Activated CD8-positive, alpha-beta memory T cell treated with anti-CD3 and anti-CD28 coated beads for 36 hours (primary cell): ENCODE measurements at regions not wholly inside any gene's neighbourhood (a gene's known extent, or its start where the extent isn't known, plus 50 kb on each side); places are given as distances from the start of the nearest gene placed in this dataset.
"Not testable (repeated sequence)": the region's sequence is repeated elsewhere in the genome, so short reads cannot be mapped to it uniquely, and the experiment has no call there.

ENCODE experiments used
- CTCF ChIA-PET: fragments of 350-600 bp; sonication (Branson Sonifier 250); formaldehyde crosslinking; loops from one replicate; lab custom pipeline; 2021; ENCODE audit warnings: antibody characterized with exemption; lab: Charles Lee
- POLR2A ChIA-PET: fragments of 350-600 bp; sonication (Branson Sonifier 250); formaldehyde crosslinking; loops from one replicate; lab custom pipeline; 2021; ENCODE audit warnings: antibody characterized with exemption; lab: Charles Lee

DNA sequence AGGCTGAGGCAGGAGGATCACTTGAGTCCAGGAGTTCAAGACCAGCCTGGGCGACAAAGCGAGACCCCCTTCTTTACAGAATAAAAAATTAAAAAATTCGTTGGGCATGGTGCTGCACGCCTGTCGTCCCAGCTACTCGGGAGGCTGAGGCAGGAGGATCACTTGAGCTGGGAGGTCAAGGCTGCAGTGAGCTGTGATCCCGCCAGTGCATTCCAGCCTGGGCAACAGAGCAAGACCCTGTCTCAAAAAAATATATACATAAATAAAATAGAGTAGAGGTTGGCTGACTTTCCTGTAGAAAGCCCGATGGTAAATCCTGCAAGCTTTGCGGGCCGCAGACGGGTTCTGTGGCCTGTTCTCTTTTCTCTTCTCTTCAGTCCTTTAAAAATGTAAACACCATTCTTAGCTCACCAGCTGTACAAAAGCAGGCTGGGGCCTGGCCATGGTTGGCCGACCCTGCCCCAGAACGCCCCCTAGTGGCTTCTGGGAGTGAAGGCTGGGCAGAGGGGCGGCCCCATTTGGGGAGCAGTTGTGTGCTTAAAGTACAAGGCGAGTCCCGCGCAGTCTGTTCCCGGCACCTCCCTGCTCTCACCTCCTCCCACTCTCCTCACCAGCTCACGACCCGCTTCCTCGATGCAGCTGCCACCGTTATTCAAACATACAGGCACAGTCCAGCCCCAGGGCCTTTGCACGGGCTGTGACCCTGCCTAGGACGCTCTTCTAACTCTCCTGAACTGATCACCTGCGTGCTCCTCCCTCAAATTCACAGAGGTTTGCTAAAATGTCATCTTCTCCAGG lies 109.5 kb downstream of the CRLF3 start:
- POLR2A ChIA-PET, result not testable (repeated sequence)
- CTCF ChIA-PET, result interaction anchor here (0.8 to 2.4 kb wide), 3 partner anchors 10 to 238 kb away, joined by 3 to 7 read pairs (median 3); partner anchors contain the start of gene GOSR1

DNA sequence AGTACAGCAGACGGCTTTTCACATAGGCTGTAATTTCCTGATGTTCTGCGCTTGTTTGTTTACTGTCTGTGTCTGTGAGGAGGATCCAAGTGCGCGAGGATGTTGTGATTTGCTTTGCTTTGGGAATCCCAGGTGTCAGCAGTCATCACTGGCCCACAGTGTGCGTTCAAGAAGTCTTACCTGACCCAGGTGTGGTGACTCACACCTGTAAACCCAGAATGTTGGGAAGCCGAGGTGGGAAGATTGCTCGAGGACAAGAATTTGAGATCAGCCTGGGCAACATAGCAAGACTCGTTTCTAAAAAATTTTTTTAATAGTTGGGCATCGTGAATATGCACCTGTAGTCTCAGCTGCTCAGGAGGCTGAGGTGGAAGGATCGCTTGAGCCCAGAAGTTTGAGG lies 110.7 kb downstream of the CRLF3 start:
- POLR2A ChIA-PET, result not testable (repeated sequence)
- CTCF ChIA-PET, result interaction anchor here (0.7 kb wide), 2 partner anchors 160 to 710 kb away, joined by 5 read pairs; no protein-coding TSS in a partner anchor

GRCh38 chr17:30712859-30713258 lies 111.6 kb downstream of the CRLF3 start:
- POLR2A ChIA-PET, result not testable (repeated sequence)
- CTCF ChIA-PET, result interaction anchor here (1.1 kb wide), 1 partner anchor 21 kb away, joined by 3 read pairs; no protein-coding TSS in a partner anchor

- POLR2A ChIA-PET, result not testable (repeated sequence)
- CTCF ChIA-PET, result interaction anchor here (1.1 kb wide), 1 partner anchor 20 kb away, joined by 3 read pairs; no protein-coding TSS in a partner anchor
Observed at GRCh38 chr17:30711626-30712507, 112.6 kb downstream of the CRLF3 start.

- POLR2A ChIA-PET, CTCF ChIA-PET: not testable (repeated sequence)
Observed at GRCh38 chr17:30711176-30711575, 113.3 kb downstream of the CRLF3 start.

GRCh38 chr17:30710276-30711088 lies 114.0 kb downstream of the CRLF3 start:
- POLR2A ChIA-PET, CTCF ChIA-PET: not testable (repeated sequence)

DNA sequence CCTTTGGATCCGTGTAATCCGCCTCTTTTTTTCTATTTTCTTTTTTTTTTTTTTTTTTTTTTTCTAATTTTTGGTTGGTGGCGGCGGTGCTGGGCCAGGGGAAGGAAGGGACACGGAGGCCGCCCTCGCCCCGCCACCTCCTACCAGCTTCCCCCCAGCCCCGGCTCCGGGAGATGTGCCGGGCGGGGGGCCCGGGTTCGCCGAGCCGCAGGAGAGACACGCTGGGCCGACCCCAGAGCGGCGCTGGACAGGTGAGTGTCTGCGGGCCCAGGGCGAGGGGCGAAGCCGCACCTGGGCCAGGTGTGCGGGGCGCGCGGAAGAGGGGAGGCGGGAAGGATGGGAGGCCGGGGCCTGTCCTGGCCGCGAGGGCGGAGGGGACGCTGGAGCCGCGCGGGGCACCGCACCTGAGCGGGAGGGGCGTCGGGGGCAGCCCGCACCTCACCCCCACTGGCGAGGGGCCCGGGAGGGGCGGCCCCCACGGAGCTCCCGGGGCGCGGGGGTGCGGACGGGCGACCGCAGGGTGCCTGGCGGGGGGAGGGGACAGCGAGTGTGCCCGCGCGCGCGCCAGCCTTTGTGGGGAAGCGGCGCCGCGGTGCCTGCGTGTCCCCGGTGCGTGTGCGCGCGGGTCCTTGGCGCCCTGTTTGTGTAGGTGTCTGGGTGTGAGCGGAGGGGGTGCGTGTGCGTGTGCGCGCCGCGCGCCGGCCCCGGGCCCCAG lies 114.8 kb downstream of the CRLF3 start:
- ChIA-PET CTCF (interaction anchor here (0.6 kb wide), 1 partner anchor 204 kb away, joined by 3 read pairs; no protein-coding TSS in a partner anchor), POLR2A (interaction anchor here (0.6 kb wide), 1 partner anchor 75 kb away, joined by 7 read pairs; no protein-coding TSS in a partner anchor)

- CTCF ChIA-PET, POLR2A ChIA-PET: not testable (repeated sequence)
Observed at GRCh38 chr17:30709096-30709495, 115.4 kb downstream of the CRLF3 start.

GRCh38 chr17:30708241-30709078 lies 116.0 kb downstream of the CRLF3 start:
- CTCF ChIA-PET, POLR2A ChIA-PET: not testable (repeated sequence)

DNA sequence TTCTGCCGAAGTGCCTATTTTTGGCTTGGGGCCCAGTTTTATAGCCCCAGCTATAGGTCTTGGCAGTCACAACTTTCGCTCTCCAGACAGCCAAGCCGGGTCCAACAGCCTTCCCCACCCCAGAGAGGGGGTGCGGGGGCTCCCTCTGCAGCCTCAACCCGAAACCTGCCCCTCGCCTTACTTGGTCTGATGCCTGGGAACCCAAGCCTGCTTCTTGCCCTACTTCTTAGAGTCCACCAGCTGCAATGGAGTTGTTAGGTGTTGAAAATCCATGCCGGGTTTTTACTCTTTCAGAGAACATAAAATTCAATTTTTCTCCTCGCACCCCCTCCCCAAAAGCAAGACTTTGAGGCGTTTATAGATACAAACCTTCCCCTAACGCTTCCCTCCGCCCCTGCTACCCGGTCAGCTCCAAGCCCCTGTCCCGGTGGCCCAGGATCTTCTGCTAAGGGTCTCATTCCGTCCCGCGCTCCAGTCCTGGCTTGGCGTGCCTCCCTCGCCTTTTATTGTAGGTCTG lies 116.7 kb downstream of the CRLF3 start:
- CTCF ChIA-PET, POLR2A ChIA-PET: not testable (repeated sequence)

- CTCF ChIA-PET, result not testable (repeated sequence)
Observed at GRCh38 chr17:30706461-30707335, 117.8 kb downstream of the CRLF3 start.

GRCh38 chr17:30706004-30706403 lies 118.5 kb downstream of the CRLF3 start:
- POLR2A ChIA-PET, CTCF ChIA-PET: not testable (repeated sequence)

More at GRCh38 chr17:30706461-30707335, 117.8 kb downstream of the CRLF3 start:
- POLR2A ChIA-PET, result not testable (repeated sequence)

GRCh38 chr17:30701498-30701989 lies 122.9 kb downstream of the CRLF3 start:
- CTCF ChIA-PET, result no interaction called here
- POLR2A ChIA-PET, result no interaction called here

DNA sequence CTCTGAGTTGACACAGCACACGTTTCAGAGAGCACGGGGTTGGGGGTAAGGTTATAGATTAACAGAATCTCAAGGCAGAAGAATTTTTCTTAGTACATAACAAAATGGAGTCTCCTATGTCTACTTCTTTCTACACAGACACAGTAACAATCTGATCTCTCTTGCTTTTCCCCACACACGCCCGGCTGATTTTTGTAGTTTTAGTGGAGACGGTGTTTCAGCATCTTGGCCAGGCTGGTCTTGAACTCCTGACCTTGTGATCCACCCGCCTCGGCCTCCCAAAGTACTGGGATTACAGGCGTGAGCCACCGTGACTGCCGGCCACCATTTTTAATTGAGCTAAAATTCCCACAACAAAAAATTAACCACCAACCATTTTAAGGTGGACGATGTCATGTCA lies 123.7 kb downstream of the CRLF3 start:
- POLR2A ChIA-PET, CTCF ChIA-PET: not testable (repeated sequence)

DNA sequence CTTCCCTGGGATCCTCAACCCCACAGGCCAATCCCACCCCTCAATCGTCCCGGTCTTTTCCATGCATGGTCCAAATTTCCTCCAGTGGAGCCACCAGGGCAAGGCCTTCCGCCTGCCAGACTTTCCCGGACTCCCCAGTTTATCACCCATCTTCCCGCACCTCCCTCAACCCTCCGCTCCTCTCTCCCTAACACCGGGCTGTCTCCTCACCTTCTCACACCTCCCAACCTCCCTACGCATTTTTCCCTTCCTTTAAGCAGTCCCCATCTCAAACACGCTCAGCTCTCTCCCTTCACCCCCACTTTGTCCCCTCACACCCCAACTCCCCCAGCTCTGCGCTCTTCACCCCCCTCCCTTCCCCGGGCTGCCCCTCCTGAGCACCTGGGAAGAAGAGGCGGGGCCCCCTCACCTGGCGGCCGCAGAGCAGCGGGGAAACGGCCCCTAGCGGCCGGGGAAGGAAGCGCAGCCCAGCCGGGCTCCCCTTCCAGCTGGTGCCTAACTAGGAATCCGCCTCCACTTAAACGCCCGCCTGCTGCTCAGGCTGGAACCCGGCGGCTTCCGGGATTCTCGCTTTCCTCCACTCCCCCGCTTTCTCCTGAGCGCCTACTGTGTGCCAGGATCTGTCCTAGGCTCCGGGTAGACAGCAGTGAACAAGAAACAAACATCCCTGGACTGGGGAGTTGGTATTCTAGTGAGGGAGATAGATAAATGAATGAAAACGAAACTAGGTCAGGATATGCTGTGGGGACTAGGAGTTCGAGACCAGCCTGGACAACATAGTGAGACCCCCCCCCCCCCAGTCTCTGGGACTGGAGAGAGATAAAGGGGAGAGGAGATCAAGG lies 126.7 kb downstream of the CRLF3 start:
- CTCF ChIA-PET, result interaction anchor here (0.6 to 2.2 kb wide), 3 partner anchors 18 to 621 kb away, joined by 3 to 7 read pairs (median 3); no protein-coding TSS in a partner anchor
- POLR2A ChIA-PET, result not testable (repeated sequence)
